ENCODE measurements at regions not wholly inside any gene's neighbourhood (a gene's known extent, or its start where the extent isn't known, plus 50 kb on each side); places are given as distances from the start of the nearest gene placed in this dataset.

- TF ChIP-seq CTCF (IDR thresholded peaks at IDR 0.05), result no peak
These were observed 50.4 kb upstream of the GGTA1 start for GRCh38 chr9:121550041-121550440.

DNA sequence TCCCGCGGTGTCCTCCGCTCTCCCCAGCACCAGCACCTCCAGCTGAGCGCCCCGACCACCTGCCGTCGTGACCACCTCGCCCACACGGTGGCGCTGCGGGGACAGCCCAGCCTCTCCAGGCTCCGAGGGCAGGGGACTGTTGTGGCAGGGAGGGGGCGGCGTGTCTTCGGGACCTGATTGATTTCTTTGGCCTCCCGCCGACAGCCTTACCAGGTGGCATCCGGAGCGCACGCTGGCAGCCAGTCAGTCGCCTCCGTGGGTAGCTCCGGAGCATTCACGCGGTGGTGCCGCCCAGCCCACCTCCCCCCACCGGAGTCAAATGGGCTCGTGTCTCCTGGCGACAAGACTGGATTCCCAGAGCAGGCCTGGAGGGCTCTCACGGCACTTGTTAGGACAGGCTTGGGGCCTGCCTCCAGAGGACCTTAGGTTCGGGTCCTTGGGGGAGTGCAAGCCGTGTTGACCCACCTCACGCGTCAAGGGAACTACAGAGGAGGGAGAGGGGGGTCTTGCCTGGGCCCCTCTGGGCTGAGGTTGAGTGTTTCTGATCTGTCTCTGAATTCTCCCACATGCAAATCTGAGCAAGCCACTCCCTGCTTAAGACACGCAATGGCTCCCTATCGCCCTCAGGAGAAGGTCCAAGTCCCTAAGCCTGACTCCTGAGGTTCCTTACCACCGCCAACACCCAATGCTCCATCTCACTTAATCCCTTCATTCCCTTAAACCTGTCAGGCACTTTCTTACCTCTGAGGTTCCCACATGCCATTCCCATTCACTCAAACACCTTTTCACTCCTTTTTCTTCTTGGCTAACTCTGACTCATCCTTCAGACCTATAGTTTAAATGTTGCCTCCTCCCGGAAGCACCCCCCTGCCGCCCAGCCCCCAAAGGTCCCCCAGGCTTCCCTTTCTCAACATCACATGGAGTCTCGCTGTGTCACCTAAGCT, 51.2 kb upstream of the GGTA1 start:
- peak; percentile 98 for TF ChIP-seq CTCF (IDR thresholded peaks at IDR 0.05)

GRCh38 chr9:121551985-121552753, 52.5 kb upstream of the GGTA1 start:
- TF ChIP-seq CTCF (IDR thresholded peaks at IDR 0.05), result no peak

DNA sequence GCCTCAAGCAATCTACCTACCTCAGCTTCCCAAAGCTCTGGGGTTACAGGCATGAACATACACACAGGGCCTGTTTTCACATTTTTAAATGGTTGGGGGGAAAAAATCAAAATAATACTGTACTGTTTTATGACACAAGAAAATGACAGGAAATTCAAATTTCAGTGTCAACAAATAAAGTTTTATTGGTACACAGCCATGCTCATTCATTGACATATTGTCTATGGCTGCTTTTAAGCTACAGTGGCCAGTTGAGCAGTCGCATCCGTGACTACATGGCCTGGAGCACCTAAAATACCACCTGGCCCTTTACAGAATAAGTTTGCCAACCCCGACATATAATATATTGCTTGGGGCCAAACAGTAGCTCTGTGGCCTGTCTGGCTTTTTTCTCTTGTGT, 56.4 kb upstream of the GGTA1 start:
- TF ChIP-seq CTCF (IDR thresholded peaks at IDR 0.05), result no peak

DNA sequence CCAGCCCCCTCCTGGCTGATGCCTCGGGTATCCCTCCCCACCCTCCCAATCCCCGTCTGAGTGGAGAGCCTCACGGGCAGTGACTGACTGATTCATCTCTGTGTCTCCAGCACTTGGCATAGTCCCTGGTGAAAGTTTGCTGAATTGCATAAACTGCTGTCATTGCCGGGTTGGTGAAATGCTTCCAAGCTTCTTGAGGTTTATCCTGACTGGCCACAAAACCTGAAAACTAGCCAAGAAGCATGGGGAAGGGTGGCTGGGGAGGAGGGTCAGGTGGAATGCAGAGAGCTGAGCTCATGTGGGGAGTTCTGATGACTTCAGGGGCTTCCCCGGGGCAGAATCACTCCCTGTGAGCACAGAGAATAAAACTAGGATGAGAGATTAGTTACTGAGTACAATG, 56.9 kb upstream of the GGTA1 start:
- no peak for TF ChIP-seq CTCF (IDR thresholded peaks at IDR 0.05)

DNA sequence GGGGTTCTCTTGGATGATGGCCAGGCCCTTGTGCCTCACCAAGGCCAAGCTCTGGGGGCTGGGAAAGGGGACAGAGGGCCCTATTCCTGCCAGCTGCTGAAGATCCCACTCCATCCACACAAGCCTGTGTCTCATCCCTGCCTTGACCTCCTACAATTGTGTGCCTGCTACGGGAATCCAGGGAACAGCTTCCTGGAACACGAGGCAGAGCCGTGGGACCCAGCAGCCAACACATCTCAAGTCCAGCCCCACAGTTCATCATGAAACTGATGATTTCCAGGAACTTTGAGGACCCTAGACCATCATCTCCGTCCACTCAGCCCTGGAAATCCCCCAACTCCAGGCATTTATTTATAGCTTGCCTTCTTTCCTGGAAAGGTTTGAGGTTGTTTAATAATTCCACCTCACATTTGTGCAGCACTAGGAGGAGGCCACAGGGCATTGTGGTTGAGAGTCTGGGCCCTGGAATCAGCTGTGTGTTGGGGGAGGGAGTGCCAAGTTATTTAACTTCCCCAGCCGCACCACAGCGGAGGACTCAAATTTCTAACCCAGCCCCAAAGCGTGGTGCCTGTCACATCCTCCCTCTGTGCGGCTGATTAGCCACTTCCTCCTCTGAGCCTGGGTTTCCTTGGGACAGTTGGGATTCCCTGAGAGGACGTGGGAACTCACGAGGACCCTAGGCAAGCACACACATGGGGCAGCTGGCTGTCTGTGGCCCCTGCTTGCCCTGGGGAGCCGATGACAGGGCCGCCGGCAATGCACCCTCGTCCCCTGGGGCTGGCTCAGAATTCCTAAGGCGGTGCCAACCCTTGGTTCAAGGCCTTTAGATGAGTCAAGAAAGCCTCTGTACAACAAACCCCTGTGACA, 58.2 kb upstream of the GGTA1 start:
- TF ChIP-seq CTCF (IDR thresholded peaks at IDR 0.05), result no peak

GRCh38 chr9:121558473-121558872, 58.8 kb upstream of the GGTA1 start:
- TF ChIP-seq CTCF (IDR thresholded peaks at IDR 0.05), result no peak

Data from LNCAP (cell line).